ENCODE measurements at regions not wholly inside any gene's neighbourhood (a gene's known extent, or its start where the extent isn't known, plus 50 kb on each side); places are given as distances from the start of the nearest gene placed in this dataset.
"Not testable (repeated sequence)": the region's sequence is repeated elsewhere in the genome, so short reads cannot be mapped to it uniquely, and the experiment has no call there.

DNA sequence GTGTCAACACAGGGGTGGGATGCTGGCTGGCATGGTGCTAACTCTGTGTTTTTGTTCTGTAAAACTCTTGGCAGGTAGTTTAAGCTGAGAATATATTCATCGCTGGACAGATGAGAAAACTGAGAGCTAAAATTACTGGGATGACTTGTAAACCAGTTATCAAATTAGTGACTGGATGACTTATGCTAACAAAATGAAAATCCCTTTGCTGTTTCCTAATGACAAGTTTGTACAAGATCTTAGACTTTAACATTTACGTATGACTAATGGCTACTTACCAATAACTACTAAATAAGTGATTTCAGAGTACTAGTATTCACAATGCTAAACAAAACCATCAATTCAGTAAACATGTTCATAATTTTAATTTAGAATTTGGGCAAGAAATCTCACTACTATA, 854.8 kb upstream of the ARRDC3 start:
- TF ChIP-seq, protein P1, sequence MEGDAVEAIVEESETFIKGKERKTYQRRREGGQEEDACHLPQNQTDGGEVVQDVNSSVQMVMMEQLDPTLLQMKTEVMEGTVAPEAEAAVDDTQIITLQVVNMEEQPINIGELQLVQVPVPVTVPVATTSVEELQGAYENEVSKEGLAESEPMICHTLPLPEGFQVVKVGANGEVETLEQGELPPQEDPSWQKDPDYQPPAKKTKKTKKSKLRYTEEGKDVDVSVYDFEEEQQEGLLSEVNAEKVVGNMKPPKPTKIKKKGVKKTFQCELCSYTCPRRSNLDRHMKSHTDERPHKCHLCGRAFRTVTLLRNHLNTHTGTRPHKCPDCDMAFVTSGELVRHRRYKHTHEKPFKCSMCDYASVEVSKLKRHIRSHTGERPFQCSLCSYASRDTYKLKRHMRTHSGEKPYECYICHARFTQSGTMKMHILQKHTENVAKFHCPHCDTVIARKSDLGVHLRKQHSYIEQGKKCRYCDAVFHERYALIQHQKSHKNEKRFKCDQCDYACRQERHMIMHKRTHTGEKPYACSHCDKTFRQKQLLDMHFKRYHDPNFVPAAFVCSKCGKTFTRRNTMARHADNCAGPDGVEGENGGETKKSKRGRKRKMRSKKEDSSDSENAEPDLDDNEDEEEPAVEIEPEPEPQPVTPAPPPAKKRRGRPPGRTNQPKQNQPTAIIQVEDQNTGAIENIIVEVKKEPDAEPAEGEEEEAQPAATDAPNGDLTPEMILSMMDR (IDR thresholded peaks at IDR 0.05; ENCODE audit: unreplicated experiment) = no peak

DNA sequence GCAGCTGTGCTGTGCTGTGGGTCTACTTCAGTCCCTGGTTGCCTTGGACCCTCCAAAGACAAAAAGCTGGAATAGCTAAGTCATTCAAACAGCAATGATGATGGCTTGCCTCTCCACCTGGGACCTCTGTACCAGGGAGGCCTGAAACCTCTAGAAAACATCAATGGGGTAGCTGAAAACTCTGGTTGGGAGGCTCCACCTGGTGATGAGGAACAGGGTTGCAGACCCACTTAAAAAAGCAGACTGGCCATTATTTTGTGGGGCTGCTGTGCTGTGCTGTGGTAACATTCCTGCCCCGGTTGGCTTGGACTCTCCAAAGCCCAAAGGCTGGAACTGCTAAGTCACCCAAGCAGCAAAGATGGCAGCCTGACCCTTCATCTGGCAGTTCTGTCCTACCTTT, 839.3 kb upstream of the ARRDC3 start:
- Mint-ChIP-seq H3K27me3 (no peaks in the 10 kb centered on the region), H3K4me1 (ENCODE audit: low read depth) (no peaks in the 10 kb centered on the region), H3K9me3 (ENCODE audit: low read depth) (peaks cover 23% of the 10 kb centered on the region), H3K27ac (no peak overlapping the region), H3K4me3 (ENCODE audit: low read depth) (no peak overlapping the region), H3K36me3 (ENCODE audit: insufficient read depth) (peaks cover 4% of the 10 kb centered on the region)
- TF ChIP-seq, protein P1 (IDR thresholded peaks at IDR 0.05; ENCODE audit: unreplicated experiment) = peak; percentile 49
- DNase-seq (ENCODE audit: low spot score, unreplicated experiment) = no peak

More for the DNA sequence above, 854.8 kb upstream of the ARRDC3 start:
- H3K9me3 Mint-ChIP-seq (ENCODE audit: low read depth) = peaks cover 3% of the 10 kb centered on the region
- no peak overlapping the region for H3K27ac Mint-ChIP-seq
- DNase-seq (ENCODE audit: low spot score, unreplicated experiment) = no peak
- H3K36me3 Mint-ChIP-seq (ENCODE audit: insufficient read depth) = no peaks in the 10 kb centered on the region
- H3K27me3 Mint-ChIP-seq = no peaks in the 10 kb centered on the region
- H3K4me3 Mint-ChIP-seq (ENCODE audit: low read depth) = no peak overlapping the region
- peaks cover 3% of the 10 kb centered on the region for H3K4me1 Mint-ChIP-seq (ENCODE audit: low read depth)

DNA sequence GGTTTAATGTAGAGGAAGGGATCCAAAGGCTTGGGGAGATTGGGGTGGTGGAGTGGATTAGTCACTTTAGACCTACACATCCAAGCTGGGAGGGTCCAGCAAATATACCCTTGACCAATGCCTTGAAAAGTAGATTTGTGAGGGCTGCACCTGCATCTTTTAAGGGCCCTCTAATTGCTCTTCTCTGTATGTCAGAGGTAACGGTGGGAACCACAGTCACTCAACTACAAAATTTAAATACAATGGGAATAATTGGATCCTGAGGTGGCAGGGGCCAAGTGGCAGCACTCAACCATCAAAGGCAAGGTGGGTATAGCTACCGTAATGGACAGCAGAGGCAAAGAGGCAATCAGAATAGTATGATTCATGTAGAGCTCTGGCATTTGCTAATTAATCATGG, 833.7 kb upstream of the ARRDC3 start:
- peaks cover 37% of the 10 kb centered on the region for H3K9me3 Mint-ChIP-seq (ENCODE audit: low read depth)
- not testable (repeated sequence) for H3K4me3 Mint-ChIP-seq (ENCODE audit: low read depth); H3K4me1 Mint-ChIP-seq (ENCODE audit: low read depth); H3K36me3 Mint-ChIP-seq (ENCODE audit: insufficient read depth); H3K27ac Mint-ChIP-seq; H3K27me3 Mint-ChIP-seq; DNase-seq (ENCODE audit: low spot score, unreplicated experiment)

DNA sequence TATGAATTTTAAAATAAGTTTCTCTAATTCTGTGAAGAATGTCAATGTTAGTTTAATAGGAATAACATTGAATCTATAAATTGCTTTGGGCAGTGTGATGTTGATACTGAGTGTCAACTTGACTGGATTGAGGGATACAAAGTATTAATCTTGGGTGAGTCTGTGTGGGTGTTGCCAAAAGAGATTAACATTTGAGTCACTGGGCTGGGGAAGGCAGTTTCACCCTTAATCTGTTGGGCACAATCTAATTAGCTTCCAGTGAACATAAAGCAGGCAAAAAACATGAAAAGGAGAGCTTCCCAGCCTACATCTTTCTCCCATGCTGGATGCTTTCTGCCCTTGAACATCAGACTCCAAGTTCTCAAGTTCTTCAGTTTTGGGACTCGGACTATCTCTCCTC, 832.0 kb upstream of the ARRDC3 start:
- TF ChIP-seq, protein P1 (IDR thresholded peaks at IDR 0.05; ENCODE audit: unreplicated experiment) = no peak
- H3K36me3 Mint-ChIP-seq (ENCODE audit: insufficient read depth) = no peaks in the 10 kb centered on the region
- no peak overlapping the region for H3K4me3 Mint-ChIP-seq (ENCODE audit: low read depth)

DNA sequence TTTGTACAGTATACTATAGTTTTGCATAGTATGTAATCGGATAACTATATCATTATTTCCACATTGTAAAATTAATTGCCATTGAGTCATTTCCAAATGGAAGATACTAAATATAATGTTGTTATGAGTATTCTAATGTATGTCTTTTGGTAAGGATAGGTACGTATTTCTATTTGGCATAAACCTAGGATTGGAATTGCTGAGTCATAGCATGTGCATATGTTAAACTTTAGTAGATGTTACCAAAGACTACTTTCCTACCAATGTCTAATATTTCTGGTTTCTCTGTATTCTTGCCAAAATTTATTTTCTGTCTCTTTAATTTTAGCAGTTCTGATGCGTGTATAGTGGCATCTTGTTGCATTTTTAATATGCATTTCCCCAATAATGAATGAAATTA, 825.1 kb upstream of the ARRDC3 start:
- TF ChIP-seq, protein P1 (IDR thresholded peaks at IDR 0.05; ENCODE audit: unreplicated experiment) = no peak
- H3K27ac Mint-ChIP-seq = no peak overlapping the region
- no peak overlapping the region for H3K4me3 Mint-ChIP-seq (ENCODE audit: low read depth)
- no peaks in the 10 kb centered on the region for H3K36me3 Mint-ChIP-seq (ENCODE audit: insufficient read depth)
- H3K9me3 Mint-ChIP-seq (ENCODE audit: low read depth) = peaks cover 10% of the 10 kb centered on the region
- DNase-seq (ENCODE audit: low spot score, unreplicated experiment) = no peak
- no peaks in the 10 kb centered on the region for H3K4me1 Mint-ChIP-seq (ENCODE audit: low read depth)
- no peaks in the 10 kb centered on the region for H3K27me3 Mint-ChIP-seq

More for the DNA sequence above, 832.0 kb upstream of the ARRDC3 start:
- Mint-ChIP-seq H3K27ac (no peak overlapping the region), H3K4me1 (ENCODE audit: low read depth) (no peaks in the 10 kb centered on the region), H3K9me3 (ENCODE audit: low read depth) (peaks cover 37% of the 10 kb centered on the region), H3K27me3 (no peaks in the 10 kb centered on the region)
- no peak for DNase-seq (ENCODE audit: low spot score, unreplicated experiment)

DNA sequence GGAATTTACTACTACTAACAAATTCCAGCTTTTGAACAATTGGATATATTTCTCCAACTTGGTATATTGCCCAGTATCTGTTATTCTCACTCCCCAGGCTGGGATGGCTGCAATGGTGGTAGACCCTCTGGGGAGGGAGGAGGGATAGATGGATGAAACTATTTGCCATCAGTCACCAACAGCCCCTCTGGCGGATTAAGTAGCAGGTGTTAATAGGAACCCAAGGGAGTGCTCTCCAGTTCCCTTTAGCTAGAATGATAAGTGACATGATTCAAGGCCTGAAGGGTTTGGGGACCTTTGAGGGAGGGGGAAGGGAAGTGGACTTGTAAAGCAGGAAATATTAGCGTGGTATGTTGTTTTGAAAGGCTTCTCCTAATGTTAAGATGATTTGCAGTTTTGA, 824.0 kb upstream of the ARRDC3 start:
- no peak overlapping the region for H3K27ac Mint-ChIP-seq
- no peak overlapping the region for H3K4me3 Mint-ChIP-seq (ENCODE audit: low read depth)
- H3K36me3 Mint-ChIP-seq (ENCODE audit: insufficient read depth) = no peaks in the 10 kb centered on the region
- no peaks in the 10 kb centered on the region for H3K27me3 Mint-ChIP-seq
- TF ChIP-seq, protein P1 (IDR thresholded peaks at IDR 0.05; ENCODE audit: unreplicated experiment) = no peak
- peaks cover 5% of the 10 kb centered on the region for H3K9me3 Mint-ChIP-seq (ENCODE audit: low read depth)
- H3K4me1 Mint-ChIP-seq (ENCODE audit: low read depth) = no peaks in the 10 kb centered on the region
- DNase-seq (ENCODE audit: low spot score, unreplicated experiment) = no peak
